Osteoblast (primary cell): ENCODE measurements at regions not wholly inside any gene's neighbourhood (a gene's known extent, or its start where the extent isn't known, plus 50 kb on each side); places are given as distances from the start of the nearest gene placed in this dataset.

Experiments used
- DNase-seq: peaks from one replicate; pipeline ENCODE4 v3.0.0; 2011; ENCODE audit warnings: low spot score, mixed read lengths; ENCODE audit not compliant: insufficient read length; ENCODE audit errors: missing footprints
- H2AFZ ChIP-seq: 2 replicates; pipeline ENCODE4 v1.6.0; 2011; ENCODE audit warnings: mild to moderate bottlenecking, low read length
- H3K27ac ChIP-seq: 2 replicates; pipeline ENCODE4 v1.5.1; 2011; ENCODE audit warnings: mild to moderate bottlenecking, low read depth, low read length, moderate library complexity
- H3K27me3 ChIP-seq: 2 replicates; pipeline ENCODE4 v1.6.0; 2012; ENCODE audit warnings: mild to moderate bottlenecking, control low read depth, inconsistent platforms, low read length, moderate library complexity; ENCODE audit not compliant: insufficient read depth
- H3K36me3 ChIP-seq: 2 replicates; pipeline ENCODE4 v1.5.1; 2011; ENCODE audit warnings: mild to moderate bottlenecking, low read length, control low read depth, moderate library complexity; ENCODE audit not compliant: insufficient read depth
- H3K4me1 ChIP-seq: 2 replicates; pipeline ENCODE4 v1.5.1; 2011; ENCODE audit warnings: mild to moderate bottlenecking, low read length, control low read depth, moderate library complexity; ENCODE audit not compliant: insufficient read depth
- H3K4me2 ChIP-seq: 2 replicates; pipeline ENCODE4 v1.6.0; 2011; ENCODE audit warnings: mild to moderate bottlenecking, low read length; ENCODE audit not compliant: insufficient read depth
- H3K4me3 ChIP-seq: fragments of 200-600 bp; sonication (generic); 3 replicates; pipeline ENCODE4 v1.5.1; 2012; ENCODE audit warnings: mild to moderate bottlenecking, low read length, inconsistent platforms; ENCODE audit not compliant: insufficient read depth
- H3K79me2 ChIP-seq: 2 replicates; pipeline ENCODE4 v1.6.0; 2012; ENCODE audit warnings: mild to moderate bottlenecking, low read length, control low read depth, inconsistent platforms; ENCODE audit not compliant: insufficient read depth
- H3K9me3 ChIP-seq: 2 replicates; pipeline ENCODE4 v1.5.1; 2011; ENCODE audit warnings: low read depth, low read length, control low read depth
- H4K20me1 ChIP-seq: 2 replicates; pipeline ENCODE4 v1.6.0; 2012; ENCODE audit warnings: mild to moderate bottlenecking, low read length, control low read depth; ENCODE audit not compliant: insufficient read depth
- CTCF ChIP-seq: IDR thresholded peaks from 2 replicates; pipeline ENCODE4 v1.5.1; 2011; ENCODE audit warnings: mild to moderate bottlenecking, low read depth, low read length, moderate library complexity; ENCODE audit errors: extremely low read depth

GRCh38 chr5:69019668-69020375 lies 74.0 kb upstream of the SLC30A5 start:
- peaks cover 7% of the 10 kb centered on the region for H3K27me3 ChIP-seq
- H3K9me3 ChIP-seq: no peaks in the 10 kb centered on the region
- no peak overlapping the region for H3K4me3 ChIP-seq
- TF ChIP-seq CTCF: no peak
- H3K36me3 ChIP-seq: no peaks in the 10 kb centered on the region
- no peaks in the 10 kb centered on the region for H3K4me1 ChIP-seq
- H2AFZ ChIP-seq: no peak overlapping the region
- no peak for DNase-seq
- H3K4me2 ChIP-seq: no peak overlapping the region
- no peaks in the 10 kb centered on the region for H4K20me1 ChIP-seq
- H3K79me2 ChIP-seq: no peaks in the 10 kb centered on the region
- no peak overlapping the region for H3K27ac ChIP-seq

DNA sequence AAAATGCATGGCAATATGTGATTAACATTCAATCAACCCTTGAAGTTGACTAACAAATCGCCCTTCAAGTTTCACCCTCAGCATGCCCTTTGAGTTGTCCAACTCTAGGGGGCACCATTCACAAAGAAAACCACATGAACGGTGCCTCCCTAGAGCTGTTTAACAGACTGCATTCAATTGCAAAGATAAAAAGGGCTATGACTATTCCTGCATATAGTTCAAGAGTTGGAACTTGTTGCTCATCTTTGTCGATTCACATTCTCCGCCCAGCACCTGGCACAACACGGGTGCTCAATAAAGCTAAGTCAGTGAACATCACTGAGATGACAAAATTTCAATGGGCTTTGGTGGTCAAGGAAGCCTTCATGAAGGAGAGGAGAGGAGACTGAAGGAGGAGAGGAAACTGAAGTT lies 69.6 kb upstream of the SLC30A5 start:
- no peaks in the 10 kb centered on the region for H4K20me1 ChIP-seq
- no peaks in the 10 kb centered on the region for H3K4me1 ChIP-seq
- H3K27me3 ChIP-seq: peaks cover 19% of the 10 kb centered on the region
- no peak overlapping the region for H3K4me3 ChIP-seq
- no peaks in the 10 kb centered on the region for H3K79me2 ChIP-seq
- H3K4me2 ChIP-seq: no peak overlapping the region
- no peak for DNase-seq
- no peaks in the 10 kb centered on the region for H3K36me3 ChIP-seq
- H3K27ac ChIP-seq: no peak overlapping the region
- H3K9me3 ChIP-seq: no peaks in the 10 kb centered on the region
- H2AFZ ChIP-seq: no peak overlapping the region
- TF ChIP-seq CTCF: peak; percentile 63

DNA sequence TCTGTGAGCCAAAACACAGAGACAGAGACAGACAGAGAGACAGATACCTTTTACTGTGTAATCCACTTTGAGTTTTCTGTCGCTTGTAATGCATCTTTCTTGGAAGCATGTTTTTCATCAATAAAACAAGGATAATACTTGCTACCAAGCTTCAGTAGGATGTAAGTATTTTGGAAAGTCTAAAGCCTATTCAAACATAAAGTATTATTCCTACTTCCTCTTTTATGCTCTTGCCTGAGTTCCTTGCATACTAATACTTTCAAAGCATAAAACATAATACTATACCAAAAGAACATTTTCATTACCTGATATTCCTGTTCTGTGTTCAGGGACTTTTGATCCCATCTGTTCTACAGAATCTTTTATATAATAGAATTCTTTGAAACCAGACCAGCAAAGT lies 64.5 kb upstream of the SLC30A5 start:
- Histone ChIP-seq H3K27me3 (peaks cover 26% of the 10 kb centered on the region), H3K36me3 (no peaks in the 10 kb centered on the region), H3K4me3 (no peak overlapping the region)

More for the DNA sequence above, 64.5 kb upstream of the SLC30A5 start:
- no peaks in the 10 kb centered on the region for H3K4me1 ChIP-seq
- TF ChIP-seq CTCF: no peak
- H4K20me1 ChIP-seq: no peaks in the 10 kb centered on the region
- H3K4me2 ChIP-seq: no peak overlapping the region
- no peak overlapping the region for H3K27ac ChIP-seq
- H3K9me3 ChIP-seq: no peaks in the 10 kb centered on the region
- no peak overlapping the region for H2AFZ ChIP-seq
- H3K79me2 ChIP-seq: no peaks in the 10 kb centered on the region
- no peak for DNase-seq
